ENCODE measurements at regions not wholly inside any gene's neighbourhood (a gene's known extent, or its start where the extent isn't known, plus 50 kb on each side); places are given as distances from the start of the nearest gene placed in this dataset.

DNA sequence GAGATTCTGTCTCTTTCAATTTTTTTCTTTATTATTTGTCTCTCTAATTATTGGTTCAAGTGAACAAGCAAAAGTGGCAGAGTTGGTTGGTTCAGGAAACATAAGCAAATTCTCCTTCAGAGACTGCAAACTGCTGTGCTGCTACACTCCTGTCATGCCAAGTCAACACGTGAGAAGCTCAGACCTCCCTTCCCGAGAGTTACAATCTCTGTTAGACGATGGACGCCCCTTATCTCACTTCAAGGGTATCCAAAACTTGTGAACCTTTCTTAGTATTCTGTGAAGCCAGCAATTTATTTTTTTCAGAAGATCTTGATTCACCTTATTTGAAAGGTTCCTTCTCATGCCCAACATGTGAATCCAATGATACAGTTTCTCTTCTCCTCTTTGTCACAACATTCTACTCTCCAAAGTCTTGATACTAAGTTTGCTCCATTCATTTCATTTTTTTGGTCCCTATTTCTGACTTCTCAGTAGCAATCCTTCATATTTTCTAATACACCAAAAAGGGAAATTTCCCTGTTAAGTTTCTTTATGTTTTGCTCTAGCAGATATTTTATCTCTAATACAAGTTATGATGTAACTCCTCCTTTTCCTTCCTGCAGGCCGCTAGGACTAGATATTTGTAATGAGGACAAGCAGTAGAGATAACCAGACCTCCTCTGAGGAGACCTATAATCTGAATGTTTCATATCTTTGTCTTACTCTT lies 448.8 kb upstream of the CITED2 start (continued):
- TF ChIP-seq OTX1 (CRISPR knock-in tag; IDR thresholded peaks at IDR 0.05), result no peak
- TF ChIP-seq, protein P1, sequence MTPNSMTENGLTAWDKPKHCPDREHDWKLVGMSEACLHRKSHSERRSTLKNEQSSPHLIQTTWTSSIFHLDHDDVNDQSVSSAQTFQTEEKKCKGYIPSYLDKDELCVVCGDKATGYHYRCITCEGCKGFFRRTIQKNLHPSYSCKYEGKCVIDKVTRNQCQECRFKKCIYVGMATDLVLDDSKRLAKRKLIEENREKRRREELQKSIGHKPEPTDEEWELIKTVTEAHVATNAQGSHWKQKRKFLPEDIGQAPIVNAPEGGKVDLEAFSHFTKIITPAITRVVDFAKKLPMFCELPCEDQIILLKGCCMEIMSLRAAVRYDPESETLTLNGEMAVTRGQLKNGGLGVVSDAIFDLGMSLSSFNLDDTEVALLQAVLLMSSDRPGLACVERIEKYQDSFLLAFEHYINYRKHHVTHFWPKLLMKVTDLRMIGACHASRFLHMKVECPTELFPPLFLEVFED (CRISPR knock-in tag; conservative IDR thresholded peaks at IDR 0.05), result no peak
- 0 out of 2 replicates have a peak, but pooled peaks have one; percentile 16 for TF ChIP-seq TRIM28 (IDR thresholded peaks at IDR 0.05)
- peak; percentile 59 for TF ChIP-seq JUND (IDR thresholded peaks at IDR 0.05; ENCODE audit: borderline replicate concordance, low read depth, low read length)
- 0 out of 3 replicates have a peak, but pooled peaks have one; percentile 31 for TF ChIP-seq JUND (tag; IDR thresholded peaks at IDR 0.05; ENCODE audit: borderline replicate concordance, low read depth, low read length)
- peak; percentile 71; the same call in 1 of the 2 replicates for TF ChIP-seq KLF16 (IDR thresholded peaks at IDR 0.05)
- no peak for TF ChIP-seq ZNF644 (tag; IDR thresholded peaks at IDR 0.05; ENCODE audit: low read depth)
- no peak for TF ChIP-seq POLR2G (IDR thresholded peaks at IDR 0.05; ENCODE audit: low read depth, low read length)
- no peak for TF ChIP-seq JUN (IDR thresholded peaks at IDR 0.05; ENCODE audit: borderline replicate concordance, low read depth, low read length)
- no peak for TF ChIP-seq JUN (CRISPR knock-in tag; IDR thresholded peaks at IDR 0.05; ENCODE audit: borderline replicate concordance)
- TF ChIP-seq JUNB (CRISPR knock-in tag; conservative IDR thresholded peaks at IDR 0.05), result no peak
- no peak for TF ChIP-seq TARDBP (IDR thresholded peaks at IDR 0.05)
- no peak for TF ChIP-seq ZNF134 (CRISPR knock-in tag; conservative IDR thresholded peaks at IDR 0.05)
- TF ChIP-seq HNRNPL (IDR thresholded peaks at IDR 0.05; ENCODE audit: low read depth, low read length), result no peak
- TF ChIP-seq POLR2H (tag; IDR thresholded peaks at IDR 0.05; ENCODE audit: low read depth), result no peak
- TF ChIP-seq SAFB2 (IDR thresholded peaks at IDR 0.05; ENCODE audit: borderline replicate concordance, low read depth, low read length, severe bottlenecking), result no peak
- TF ChIP-seq CBX1 (IDR thresholded peaks at IDR 0.05; ENCODE audit: low read depth), result no peak
- no peak for TF ChIP-seq ZNF699 (CRISPR knock-in tag; IDR thresholded peaks at IDR 0.05; ENCODE audit: insufficient replicate concordance)
- TF ChIP-seq PTBP1 (IDR thresholded peaks at IDR 0.05; ENCODE audit: low read depth, low read length), result no peak
- no peak for TF ChIP-seq ZNF436 (CRISPR knock-in tag; IDR thresholded peaks at IDR 0.05)
- no peak; the same call in 1 of the 2 replicates for TF ChIP-seq ADNP (tag; IDR thresholded peaks at IDR 0.05)
- TF ChIP-seq ETV6 (IDR thresholded peaks at IDR 0.05; ENCODE audit: borderline replicate concordance in 1 of 2, low read depth in 2 of 2, low read length in 1 of 2), result no peak
- no peak for TF ChIP-seq ETV6 (CRISPR knock-in tag; IDR thresholded peaks at IDR 0.05; ENCODE audit: borderline replicate concordance)
- no peak for TF ChIP-seq VEZF1 (CRISPR knock-in tag; IDR thresholded peaks at IDR 0.05)
- no peak for TF ChIP-seq HNRNPLL (IDR thresholded peaks at IDR 0.05; ENCODE audit: low read depth, low read length, poor library complexity, severe bottlenecking)
- TF ChIP-seq KLF13 (tag; IDR thresholded peaks at IDR 0.05; ENCODE audit: borderline replicate concordance, low read depth), result no peak
- no peak for TF ChIP-seq MTA1 (IDR thresholded peaks at IDR 0.05; ENCODE audit: borderline replicate concordance)
- no peak for TF ChIP-seq LCOR (CRISPR knock-in tag; IDR thresholded peaks at IDR 0.05)
- no peak for TF ChIP-seq PHTF2 (CRISPR knock-in tag; IDR thresholded peaks at IDR 0.05)
- no peak for TF ChIP-seq MTF1 (CRISPR knock-in tag; IDR thresholded peaks at IDR 0.05; ENCODE audit: borderline replicate concordance)

Data from K562 (cell line).